Astrocyte of the hippocampus (primary cell): ENCODE measurements at regions not wholly inside any gene's neighbourhood (a gene's known extent, or its start where the extent isn't known, plus 50 kb on each side); places are given as distances from the start of the nearest gene placed in this dataset.
A peak's percentile ranks its signal among the peaks of the same experiment; 100 is the strongest.

Experiments
- DNase-seq: peaks from one replicate; pipeline ENCODE4 v3.0.0; 2011; ENCODE audit warnings: low read depth, low spot score

DNA sequence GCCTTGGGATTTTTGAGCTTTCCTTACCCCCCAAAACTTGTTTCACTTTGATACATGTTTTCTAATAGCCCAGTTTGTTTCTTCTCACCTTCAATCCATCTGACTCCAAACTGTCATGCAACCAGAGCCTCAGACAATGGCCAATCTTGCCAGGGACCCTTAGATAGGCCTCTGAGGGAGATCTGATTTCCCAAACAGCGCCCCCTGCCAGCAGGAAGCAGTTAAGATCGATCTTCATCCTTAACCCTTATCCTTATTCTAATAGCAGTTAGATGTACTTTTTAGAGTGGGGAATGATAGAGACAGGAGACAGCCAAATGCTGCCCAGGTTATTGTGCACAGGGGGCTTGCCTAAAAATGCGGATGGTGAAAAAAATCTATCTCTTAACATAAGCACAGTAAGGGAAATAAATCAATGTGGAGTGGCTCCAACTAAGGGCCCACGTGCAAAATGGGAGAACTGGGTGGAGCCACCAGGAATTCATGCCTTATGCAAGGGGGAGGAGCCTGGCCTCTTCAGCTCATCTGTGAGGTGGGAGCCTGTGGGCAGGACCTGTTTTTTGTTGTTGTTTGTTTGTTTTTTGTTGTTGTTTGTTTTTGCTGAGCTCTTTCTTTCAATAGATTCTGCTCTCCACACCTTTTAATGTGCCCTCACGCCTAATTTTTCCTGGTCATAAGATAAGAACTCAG is 833.6 kb upstream of the AGA start:
- DNase-seq, result no peak

DNA sequence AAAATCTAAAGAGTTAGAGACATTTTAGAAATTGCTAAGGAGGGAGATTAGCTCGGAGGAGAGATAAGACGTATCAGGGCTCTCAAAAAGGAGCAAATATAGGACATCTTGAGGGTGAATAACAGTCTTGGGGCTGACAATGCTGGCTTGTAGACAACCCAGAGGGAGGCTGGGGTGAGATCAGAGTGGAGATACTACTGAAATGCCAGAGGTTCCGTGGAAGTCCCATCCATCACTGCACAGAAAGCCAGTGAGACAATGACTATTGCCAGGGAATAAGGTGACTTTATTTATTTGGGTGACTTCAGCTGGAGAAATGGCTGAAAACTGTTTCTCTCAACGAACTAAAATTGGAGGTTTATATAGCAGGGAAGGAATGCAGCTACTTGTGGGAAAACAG is 838.1 kb upstream of the AGA start:
- DNase-seq, result no peak

DNA sequence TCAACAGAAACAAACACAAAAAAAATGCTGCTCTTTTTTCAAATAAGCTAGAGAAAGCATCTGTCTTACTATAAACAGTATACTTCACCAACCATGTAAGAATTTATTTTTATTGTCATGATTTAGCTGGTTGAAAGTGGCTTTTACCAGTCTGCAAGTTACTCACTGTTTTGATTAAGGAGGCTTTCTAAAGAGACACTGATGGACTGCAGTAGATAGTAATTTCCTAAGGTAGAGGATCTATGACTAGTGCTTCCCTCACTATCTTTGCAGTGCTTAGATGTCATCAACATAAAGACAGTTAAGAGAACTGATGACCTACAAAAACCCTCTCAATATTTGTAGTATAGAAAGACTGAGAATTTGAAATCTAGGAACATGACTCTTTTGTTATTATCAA is 846.2 kb upstream of the AGA start:
- DNase-seq, result no peak

- DNase-seq, result no peak
Measured at GRCh38 chr4:178293601-178294000, 851.4 kb upstream of the AGA start.

DNA sequence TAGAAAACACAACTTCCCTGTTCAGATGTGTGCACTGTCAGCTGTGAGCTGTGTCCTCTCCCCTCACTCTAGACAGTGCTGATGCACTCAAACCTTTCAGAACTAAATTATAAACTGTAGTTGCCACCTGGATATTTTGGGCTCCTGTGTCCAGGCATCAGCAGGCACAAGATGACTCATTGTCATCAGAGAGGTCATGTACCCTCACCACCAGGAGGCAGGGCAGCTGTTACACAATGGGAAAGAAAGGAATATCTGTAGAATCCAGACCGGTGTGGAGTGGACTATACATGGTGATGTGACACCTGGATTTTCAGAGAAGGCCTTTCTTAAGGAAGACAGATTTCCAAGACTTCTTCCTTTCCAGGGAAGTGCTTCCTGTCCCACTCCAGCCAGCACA is 854.4 kb upstream of the AGA start:
- DNase-seq, result no peak

DNA sequence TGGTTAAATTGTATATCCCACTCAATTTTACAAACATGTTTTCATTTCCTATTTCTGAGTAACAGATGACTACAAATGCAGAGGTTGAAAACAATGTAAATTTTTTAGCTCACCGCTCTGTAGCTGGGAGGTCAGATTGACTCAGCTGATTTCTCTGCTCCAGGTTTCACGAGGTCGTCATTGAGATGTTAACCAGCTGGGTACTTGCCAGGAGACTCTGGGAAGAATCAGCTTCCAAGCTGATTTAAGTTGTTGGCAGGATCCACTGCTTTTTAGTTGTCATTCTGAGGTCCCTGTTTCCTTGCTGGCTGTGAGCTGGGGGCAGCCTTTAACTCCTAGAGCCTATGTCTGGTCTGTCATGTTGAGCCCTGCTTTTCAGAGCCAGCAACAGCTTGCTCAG is 864.3 kb upstream of the AGA start:
- peak; percentile 78 for DNase-seq

GRCh38 chr4:178309890-178310289 is 867.7 kb upstream of the AGA start:
- DNase-seq, result no peak

DNA sequence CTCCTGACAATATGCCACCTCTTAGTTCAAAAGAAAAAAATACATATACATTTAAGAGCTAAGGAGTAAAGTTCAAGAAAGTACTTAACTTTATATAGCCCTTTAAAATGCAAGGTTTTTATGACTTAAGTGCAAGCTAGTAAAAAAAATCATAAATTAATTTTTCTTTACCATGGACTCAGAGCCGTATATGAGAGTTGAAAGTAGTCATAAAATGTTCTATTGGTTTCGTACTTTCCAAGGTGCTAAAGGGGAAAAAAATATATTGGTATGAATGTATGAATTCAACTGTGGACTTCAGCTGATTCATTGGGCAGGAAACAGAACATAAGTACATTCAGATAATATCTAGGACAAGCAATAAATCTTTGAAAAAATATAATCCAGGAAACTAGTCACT is 869.8 kb upstream of the AGA start:
- no peak for DNase-seq

GRCh38 chr4:178314287-178314686 is 872.0 kb upstream of the AGA start:
- DNase-seq, result no peak

- DNase-seq, result no peak
Measured at GRCh38 chr4:178316211-178316610, 874.0 kb upstream of the AGA start.

DNA sequence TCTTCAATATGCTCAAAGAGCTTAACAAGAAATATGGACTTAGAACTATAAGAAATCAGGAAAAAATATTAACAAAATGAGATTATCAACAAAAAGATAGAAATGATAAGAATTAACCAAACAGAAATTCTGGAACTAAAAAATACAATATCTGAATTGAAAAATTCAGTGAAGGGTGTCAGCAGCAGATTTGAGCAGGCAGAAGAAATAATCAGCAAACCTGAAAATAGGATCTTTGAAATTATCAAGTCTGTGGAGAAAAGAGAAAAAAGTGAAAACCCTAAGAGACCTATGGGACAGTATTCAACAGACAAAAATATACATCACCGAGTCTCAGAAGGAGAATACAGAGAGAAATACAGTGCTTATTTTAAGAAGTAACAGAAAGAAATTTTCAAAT is 877.8 kb upstream of the AGA start:
- no peak for DNase-seq

- DNase-seq, result no peak
Measured at GRCh38 chr4:178322524-178323183, 880.4 kb upstream of the AGA start.

GRCh38 chr4:178329226-178329872 is 887.1 kb upstream of the AGA start:
- DNase-seq, result no peak

- DNase-seq, result no peak
Measured at GRCh38 chr4:178333355-178333754, 891.1 kb upstream of the AGA start.

DNA sequence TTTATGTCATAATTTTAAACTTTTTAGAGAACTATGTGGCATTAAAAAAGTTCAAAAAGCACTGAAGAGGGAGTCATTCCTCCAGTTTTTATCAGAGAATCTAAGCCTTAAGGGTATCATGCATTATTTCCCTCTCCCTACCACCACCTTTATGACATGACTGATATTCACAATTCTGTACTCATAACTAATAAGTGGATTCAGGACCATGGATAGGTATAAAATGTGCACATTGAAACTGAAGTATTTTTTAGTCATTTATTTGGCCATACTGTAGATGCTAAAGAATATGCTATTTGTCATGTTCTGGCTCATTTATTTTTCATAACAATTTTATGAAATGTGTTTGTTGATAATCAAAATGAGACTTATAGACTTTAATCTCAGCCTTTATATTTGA is 897.5 kb upstream of the AGA start:
- DNase-seq, result peak; percentile 5

GRCh38 chr4:178340468-178340867 is 898.2 kb upstream of the AGA start:
- DNase-seq, result no peak

DNA sequence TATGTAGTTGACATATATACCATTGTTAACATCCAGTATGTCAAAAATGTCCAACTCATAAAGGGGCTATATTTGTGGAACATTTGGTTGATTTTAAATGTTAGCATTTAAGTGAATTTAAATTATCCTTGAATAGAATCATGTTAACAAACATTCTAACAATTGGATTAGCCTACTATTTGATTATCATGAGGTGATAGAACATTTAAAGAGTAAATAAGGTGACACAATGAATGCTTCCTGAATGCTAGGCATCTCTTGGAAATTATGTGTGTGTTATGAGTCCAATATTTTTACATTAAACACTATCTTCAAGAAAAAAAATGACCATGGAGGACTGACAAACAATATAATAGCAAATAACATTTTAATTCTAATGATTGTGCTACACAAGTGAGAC is 901.9 kb upstream of the AGA start:
- DNase-seq, result no peak

DNA sequence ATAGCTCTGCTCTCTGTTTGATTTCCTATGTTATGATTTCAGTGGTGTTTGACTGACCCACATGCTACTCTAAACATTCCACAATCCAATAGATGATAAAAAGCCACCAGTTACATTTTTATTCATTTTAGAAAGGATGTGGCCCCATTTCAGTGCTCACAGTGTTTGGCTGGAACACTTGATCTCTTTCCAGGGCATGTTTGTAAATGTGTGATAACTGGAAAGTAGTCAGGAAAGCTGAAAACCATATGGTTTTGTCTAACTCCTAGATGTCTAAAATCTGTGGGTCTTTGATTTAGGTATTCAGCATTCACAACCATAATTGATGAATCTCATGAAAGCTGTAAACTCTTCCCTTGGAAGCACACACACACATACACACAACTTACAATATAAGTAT is 904.9 kb upstream of the AGA start:
- DNase-seq, result no peak

DNA sequence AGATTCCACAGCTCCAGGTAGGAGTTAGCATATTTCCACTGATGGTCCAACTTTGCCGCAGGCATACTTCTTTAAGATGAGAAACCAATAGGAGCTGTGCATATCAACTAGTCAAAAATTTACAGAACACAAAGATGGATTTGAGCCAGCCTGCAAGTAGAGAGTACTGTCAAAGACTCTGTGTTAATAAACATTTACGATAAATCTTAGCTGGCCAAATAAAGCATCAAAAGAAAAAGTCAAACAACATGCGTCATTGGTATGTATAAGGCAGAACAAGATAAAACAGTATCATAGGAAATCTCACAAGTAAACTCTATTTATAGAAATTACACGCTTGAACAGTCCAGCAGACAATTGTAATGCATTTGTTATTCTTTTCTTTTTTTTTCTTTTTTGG is 907.4 kb upstream of the AGA start:
- no peak for DNase-seq

- DNase-seq, result no peak
Measured at GRCh38 chr4:178351185-178351584, 908.9 kb upstream of the AGA start.

GRCh38 chr4:178356725-178357124 is 914.5 kb upstream of the AGA start:
- peak; percentile 2 for DNase-seq

DNA sequence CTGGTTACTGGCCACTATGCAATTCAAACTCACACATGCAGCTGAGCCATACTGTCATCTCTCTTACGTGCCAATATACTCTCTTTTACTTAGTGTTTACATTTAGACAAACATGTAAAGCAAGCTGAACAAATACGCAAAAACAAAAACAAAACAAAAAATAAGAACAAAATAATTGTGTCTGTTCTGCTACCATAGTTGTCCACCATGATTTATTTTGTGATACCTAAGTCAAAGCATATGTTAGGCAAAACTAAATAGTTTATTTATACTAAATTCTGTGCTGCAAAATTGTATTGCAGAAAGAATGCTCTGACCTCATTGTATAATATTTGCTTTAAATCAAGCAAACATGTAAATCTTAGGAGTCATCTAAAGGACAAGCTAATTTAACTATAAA is 943.2 kb upstream of the AGA start:
- DNase-seq, result no peak

DNA sequence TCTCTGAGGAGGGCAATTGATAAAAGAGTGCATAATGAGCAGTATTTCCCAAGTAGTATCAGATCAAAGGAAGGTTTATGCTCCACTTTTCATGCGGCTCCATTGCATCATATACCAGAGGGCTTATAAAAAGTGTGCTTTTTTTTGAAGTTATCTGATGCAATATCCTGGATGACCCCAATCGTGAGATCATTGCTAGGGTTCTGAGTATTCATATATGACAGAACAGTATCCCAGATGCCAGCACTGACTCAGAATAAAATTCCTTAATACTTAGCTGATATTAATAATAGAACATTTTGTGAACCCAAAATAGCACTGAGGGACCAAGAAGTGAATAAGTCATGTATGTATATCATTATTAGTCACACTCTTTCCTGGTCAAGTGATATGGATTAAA is 945.5 kb upstream of the AGA start:
- no peak for DNase-seq
